Fibroblast of lung (primary cell): ENCODE measurements at regions not wholly inside any gene's neighbourhood (a gene's known extent, or its start where the extent isn't known, plus 50 kb on each side); places are given as distances from the start of the nearest gene placed in this dataset.

ENCODE experiments used
- DNase-seq, 2 donors: peaks; one replicate each; pipeline versions ENCODE4 v3.0.0 to v3.0.0-alpha.2; 2010; ENCODE audit warnings: low read depth in 2 of 2
- H2AFZ ChIP-seq: 2 replicates; pipeline ENCODE4 v1.5.1; 2012; ENCODE audit warnings: low read length, control low read depth, inconsistent platforms
- H3K27ac ChIP-seq: 2 replicates; pipeline ENCODE4 v1.5.1; 2011; ENCODE audit warnings: low read length, control low read depth; ENCODE audit not compliant: insufficient read depth
- H3K27me3 ChIP-seq: 2 replicates; pipeline ENCODE4 v1.5.1; 2011; ENCODE audit warnings: mild to moderate bottlenecking, low read length; ENCODE audit not compliant: control insufficient read depth, insufficient read depth
- H3K36me3 ChIP-seq: 2 replicates; pipeline ENCODE4 v1.5.1; 2011; ENCODE audit warnings: low read length; ENCODE audit not compliant: control insufficient read depth, insufficient read depth
- H3K4me1 ChIP-seq: 2 replicates; pipeline ENCODE4 v1.5.1; 2011; ENCODE audit warnings: low read length; ENCODE audit not compliant: control insufficient read depth, insufficient read depth; ENCODE audit errors: extremely low read depth
- H3K4me2 ChIP-seq: 2 replicates; pipeline ENCODE4 v1.5.1; 2011; ENCODE audit warnings: low read length, control low read depth; ENCODE audit not compliant: insufficient read depth; ENCODE audit errors: extremely low read depth
- H3K4me3 ChIP-seq, 4 experiments: fragments of 200-600 bp in 1 of 4; sonication (generic) in 1 of 4; replicated peaks in 1 of 4; 2 replicates each; pipeline ENCODE4 v1.5.1; 2011 to 2016; ENCODE audit warnings: low read length in 4 of 4, low read depth in 3 of 4, mild to moderate bottlenecking in 3 of 4, control low read depth in 2 of 4, inconsistent platforms in 1 of 4, mixed read lengths in 1 of 4; ENCODE audit not compliant: insufficient read depth in 1 of 4; ENCODE audit errors: control extremely low read depth in 1 of 4
- H3K79me2 ChIP-seq: 2 replicates; pipeline ENCODE4 v1.5.1; 2012; ENCODE audit warnings: mild to moderate bottlenecking, low read length, inconsistent platforms; ENCODE audit not compliant: control insufficient read depth, insufficient read depth
- H3K9ac ChIP-seq: 2 replicates; pipeline ENCODE4 v1.5.1; 2011; ENCODE audit warnings: mild to moderate bottlenecking, low read length, control low read depth; ENCODE audit not compliant: insufficient read depth
- H3K9me3 ChIP-seq: 2 replicates; pipeline ENCODE4 v1.5.1; 2012; ENCODE audit warnings: low read depth, low read length; ENCODE audit not compliant: control insufficient read depth, insufficient read depth
- H4K20me1 ChIP-seq: 2 replicates; pipeline ENCODE4 v1.5.1; 2011; ENCODE audit warnings: low read length; ENCODE audit not compliant: control insufficient read depth, insufficient read depth; ENCODE audit errors: extremely low read depth
- CTCF ChIP-seq, 2 donors: IDR thresholded peaks in 1 of 2; conservative IDR thresholded peaks in 1 of 2; 1 replicate in 1 of 2; 2 replicates in 1 of 2; pipeline ENCODE4 v1.5.1; 2011 to 2012; ENCODE audit warnings: low read length in 2 of 2, control low read depth in 1 of 2, inconsistent platforms in 1 of 2, low read depth in 1 of 2, mild to moderate bottlenecking in 1 of 2
- EZH2 ChIP-seq: IDR thresholded peaks from 2 replicates; pipeline ENCODE4 v1.5.1; 2012; ENCODE audit warnings: low read length, control low read depth, mild to moderate bottlenecking; ENCODE audit errors: missing control alignments

DNA sequence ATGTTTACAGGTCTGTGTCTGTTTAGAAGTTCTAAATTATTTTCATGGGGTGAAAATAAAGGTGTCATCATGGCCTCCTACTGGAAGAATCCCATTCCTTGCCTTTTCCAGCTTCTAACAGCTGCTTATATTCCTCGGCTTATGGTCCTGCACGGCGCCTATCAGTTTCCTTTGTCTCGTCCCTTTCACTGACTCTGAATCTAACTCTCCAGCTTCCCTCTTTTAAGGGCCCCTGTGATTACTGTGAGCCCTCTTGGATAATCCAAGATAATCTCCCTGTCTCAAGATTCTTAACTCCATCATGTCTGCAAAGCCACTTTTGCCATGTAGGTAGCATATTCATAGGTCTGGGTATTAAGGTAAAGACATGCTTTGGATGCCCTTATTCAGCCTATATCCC is 441.0 kb upstream of the ERCC4 start:
- no peak overlapping the region for H2AFZ ChIP-seq
- no peak for DNase-seq
- no peaks in the 10 kb centered on the region for H3K9me3 ChIP-seq
- H3K79me2 ChIP-seq, result no peaks in the 10 kb centered on the region
- H3K4me1 ChIP-seq, result no peaks in the 10 kb centered on the region
- H3K4me2 ChIP-seq, result no peak overlapping the region
- no peaks in the 10 kb centered on the region for H3K36me3 ChIP-seq
- TF ChIP-seq EZH2, result no peak
- no peak for TF ChIP-seq CTCF (conservative IDR thresholded peaks at IDR 0.05 in 1 of 2, IDR thresholded peaks at IDR 0.05 in 1 of 2; ENCODE audit: low read depth in 1 of 2, low read length in 2 of 2)
- H3K9ac ChIP-seq, result no peak overlapping the region
- H3K4me3 ChIP-seq, result no peak overlapping the region
- no peaks in the 10 kb centered on the region for H3K27me3 ChIP-seq
- H4K20me1 ChIP-seq, result no peaks in the 10 kb centered on the region
- no peak overlapping the region for H3K27ac ChIP-seq

- no peak for TF ChIP-seq EZH2
- no peak for TF ChIP-seq CTCF (conservative IDR thresholded peaks at IDR 0.05 in 1 of 2, IDR thresholded peaks at IDR 0.05 in 1 of 2; ENCODE audit: low read depth in 1 of 2, low read length in 2 of 2)
- Histone ChIP-seq H3K27me3 (no peaks in the 10 kb centered on the region), H3K36me3 (no peaks in the 10 kb centered on the region), H3K79me2 (no peaks in the 10 kb centered on the region), H2AFZ (no peak overlapping the region), H3K4me3 (no peak overlapping the region), H3K9ac (no peak overlapping the region), H3K9me3 (no peaks in the 10 kb centered on the region), H3K4me1 (no peaks in the 10 kb centered on the region), H4K20me1 (no peaks in the 10 kb centered on the region), H3K4me2 (no peak overlapping the region), H3K27ac (no peak overlapping the region)
- DNase-seq, result no peak
These were observed 440.4 kb upstream of the ERCC4 start for GRCh38 chr16:13479549-13479948.

- H4K20me1 ChIP-seq, result no peaks in the 10 kb centered on the region
- no peak for TF ChIP-seq CTCF (conservative IDR thresholded peaks at IDR 0.05 in 1 of 2, IDR thresholded peaks at IDR 0.05 in 1 of 2; ENCODE audit: low read depth in 1 of 2, low read length in 2 of 2)
- no peak for TF ChIP-seq EZH2
- H3K79me2 ChIP-seq, result no peaks in the 10 kb centered on the region
- H3K36me3 ChIP-seq, result no peaks in the 10 kb centered on the region
- no peak overlapping the region for H2AFZ ChIP-seq
- no peak for DNase-seq
- no peak overlapping the region for H3K27ac ChIP-seq
- H3K4me2 ChIP-seq, result no peak overlapping the region
- H3K4me3 ChIP-seq, result no peak overlapping the region
- no peaks in the 10 kb centered on the region for H3K4me1 ChIP-seq
- H3K9ac ChIP-seq, result no peak overlapping the region
- H3K27me3 ChIP-seq, result no peaks in the 10 kb centered on the region
- no peaks in the 10 kb centered on the region for H3K9me3 ChIP-seq
These were observed 439.2 kb upstream of the ERCC4 start for GRCh38 chr16:13480801-13481200.
